Prostate gland (tissue), 2 donors: ENCODE measurements at regions not wholly inside any gene's neighbourhood (a gene's known extent, or its start where the extent isn't known, plus 50 kb on each side); places are given as distances from the start of the nearest gene placed in this dataset.

Experiments used
- DNase-seq: peaks from one replicate; pipeline ENCODE4 v3.0.0-alpha.2; 2019; ENCODE audit warnings: low spot score
- H3K27ac ChIP-seq, 2 donors: fragments of 200-600 bp; sonication (generic); 2 replicates each; pipeline ENCODE4 v1.5.1; 2017 to 2019
- H3K27me3 ChIP-seq: fragments of 200-600 bp; sonication (generic); replicated peaks from 2 replicates; pipeline ENCODE4 v1.5.1; 2019; ENCODE audit not compliant: insufficient read depth
- H3K36me3 ChIP-seq, 2 donors: fragments of 200-600 bp; sonication (generic); 1 replicate in 1 of 2; 2 replicates in 1 of 2; pipeline versions ENCODE4 v1.5.1 to v1.8.1; 2017 to 2019
- H3K4me1 ChIP-seq: fragments of 200-600 bp; sonication (generic); replicated peaks from 2 replicates; pipeline ENCODE4 v1.5.1; 2019
- H3K4me3 ChIP-seq, 2 donors: fragments of 200-600 bp; sonication (generic); 2 replicates each; pipeline ENCODE4 v1.5.1; 2017 to 2019
- H3K9me3 ChIP-seq: fragments of 200-600 bp; sonication (generic); 2 replicates; pipeline ENCODE4 v1.5.1; 2017
- POLR2A ChIP-seq: fragments of 450-650 bp; IDR thresholded peaks from one replicate; pipeline ENCODE4 v1.6.1; 2016; ENCODE audit warnings: antibody characterized with exemption, mild to moderate bottlenecking
- POLR2AphosphoS5 ChIP-seq: sonication (generic); formaldehyde crosslinking; IDR thresholded peaks from one replicate; pipeline ENCODE4 v1.6.1; 2017; ENCODE audit warnings: antibody characterized with exemption
- WGBS: methylation state at CpG from one replicate; pipeline ENCODE4 v1.1.5; 2018; 5-methylcytosine and 5-hydroxymethylcytosine counted together
- intact Hi-C: fragments of 100-400 bp; cut with DNase I; formaldehyde crosslinking; loops from one replicate; pipeline ENCODE4 v1.14.2; 2022
- TF ChIP-seq, protein P1 (sequence below), 4 experiments: fragments of 200-600 bp in 2 of 4; fragments of 450-650 bp in 2 of 4; sonication (generic) in 2 of 4; IDR thresholded peaks; 1 replicate in 3 of 4; 2 replicates in 1 of 4; pipeline ENCODE4 v1.5.1; 2016 to 2019; ENCODE audit warnings: antibody characterized with exemption in 4 of 4, mild to moderate bottlenecking in 2 of 4, moderate library complexity in 2 of 4

DNA sequence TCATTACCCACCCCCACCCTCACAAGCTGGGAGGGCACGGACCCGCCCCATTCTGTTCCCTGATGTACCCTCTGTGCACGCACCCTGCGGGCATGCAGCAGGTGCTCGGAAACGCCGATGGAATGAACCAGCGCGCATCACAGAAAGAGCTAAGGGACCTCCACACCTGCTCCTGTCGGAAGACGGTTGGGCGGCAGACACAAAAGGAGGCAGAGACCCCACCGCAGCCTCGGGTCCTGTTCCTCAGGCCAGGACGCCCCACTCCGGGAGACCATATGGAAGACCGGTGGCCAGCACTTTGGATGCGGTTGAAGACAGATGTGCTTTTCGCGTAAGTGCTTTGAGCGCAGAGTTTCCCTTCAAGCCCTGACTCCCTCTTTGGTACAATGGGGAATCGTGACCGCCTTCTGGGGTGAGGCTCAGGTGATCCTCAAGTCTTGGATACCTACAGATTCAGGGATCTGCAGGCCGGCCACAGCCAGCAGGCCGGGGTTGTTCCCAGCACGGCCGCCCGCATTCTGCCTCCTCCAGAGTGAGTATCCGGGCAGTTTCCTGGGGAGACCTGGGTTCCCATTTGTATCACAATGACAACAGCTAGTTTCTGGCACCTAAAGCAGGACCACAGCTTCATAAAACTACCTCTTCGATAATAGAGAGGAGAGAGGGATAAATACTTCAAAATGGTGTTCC lies 123.1 kb downstream of the FOXL1 start:
- TF ChIP-seq POLR2A: no peak
- no peak for TF ChIP-seq POLR2AphosphoS5
- TF ChIP-seq, protein P1, sequence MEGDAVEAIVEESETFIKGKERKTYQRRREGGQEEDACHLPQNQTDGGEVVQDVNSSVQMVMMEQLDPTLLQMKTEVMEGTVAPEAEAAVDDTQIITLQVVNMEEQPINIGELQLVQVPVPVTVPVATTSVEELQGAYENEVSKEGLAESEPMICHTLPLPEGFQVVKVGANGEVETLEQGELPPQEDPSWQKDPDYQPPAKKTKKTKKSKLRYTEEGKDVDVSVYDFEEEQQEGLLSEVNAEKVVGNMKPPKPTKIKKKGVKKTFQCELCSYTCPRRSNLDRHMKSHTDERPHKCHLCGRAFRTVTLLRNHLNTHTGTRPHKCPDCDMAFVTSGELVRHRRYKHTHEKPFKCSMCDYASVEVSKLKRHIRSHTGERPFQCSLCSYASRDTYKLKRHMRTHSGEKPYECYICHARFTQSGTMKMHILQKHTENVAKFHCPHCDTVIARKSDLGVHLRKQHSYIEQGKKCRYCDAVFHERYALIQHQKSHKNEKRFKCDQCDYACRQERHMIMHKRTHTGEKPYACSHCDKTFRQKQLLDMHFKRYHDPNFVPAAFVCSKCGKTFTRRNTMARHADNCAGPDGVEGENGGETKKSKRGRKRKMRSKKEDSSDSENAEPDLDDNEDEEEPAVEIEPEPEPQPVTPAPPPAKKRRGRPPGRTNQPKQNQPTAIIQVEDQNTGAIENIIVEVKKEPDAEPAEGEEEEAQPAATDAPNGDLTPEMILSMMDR (IDR thresholded peaks at IDR 0.05): no peak

DNA sequence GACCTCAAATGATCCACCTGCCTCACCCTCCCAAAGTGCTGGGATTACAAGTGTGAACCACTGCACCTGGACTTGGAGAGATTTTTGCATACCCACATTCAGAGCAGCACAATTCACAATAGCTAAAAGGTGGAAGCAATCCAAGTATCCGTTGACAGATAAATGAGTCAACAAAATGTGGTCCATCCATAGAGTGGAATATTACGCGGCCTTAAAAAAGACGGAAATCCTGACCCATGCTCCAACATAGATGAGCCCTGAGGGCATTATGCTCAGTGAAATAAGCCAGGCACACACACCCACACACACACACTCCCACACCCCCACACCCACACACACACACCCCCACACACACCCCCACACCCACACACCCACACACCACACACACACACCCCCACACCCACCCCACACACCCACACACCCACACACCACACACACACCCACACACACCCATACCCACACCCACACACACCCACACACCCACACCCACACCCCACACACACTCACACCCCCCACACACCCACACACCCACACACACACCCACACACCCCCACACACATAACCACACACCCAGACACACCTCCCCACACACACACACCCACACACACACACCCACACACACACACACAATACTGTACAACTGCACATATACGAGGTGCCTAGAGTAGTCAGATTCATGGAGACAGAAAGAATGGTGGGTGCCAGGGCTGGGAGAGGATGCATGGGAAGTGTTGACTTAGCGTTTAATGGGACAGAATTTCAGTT lies 124.7 kb downstream of the FOXL1 start:
- Histone ChIP-seq H3K36me3 (no peaks in the 10 kb centered on the region), H3K4me3 (no peak overlapping the region), H3K4me1 (no peaks in the 10 kb centered on the region), H3K27me3 (peaks cover 3% of the 10 kb centered on the region), H3K27ac (no peak overlapping the region), H3K9me3 (no peaks in the 10 kb centered on the region)
- WGBS: 71% methylated on average over 6 of the region's 6 CpGs
- TF ChIP-seq, protein P1 (IDR thresholded peaks at IDR 0.05): no peak
- TF ChIP-seq POLR2AphosphoS5 (no peak), POLR2A (no peak)
- DNase-seq: no peak
- intact Hi-C loops: no loop called here

More for the DNA sequence above, 123.1 kb downstream of the FOXL1 start:
- no peaks in the 10 kb centered on the region for H3K36me3 ChIP-seq
- H3K4me1 ChIP-seq: no peaks in the 10 kb centered on the region
- intact Hi-C loops: no loop called here
- H3K9me3 ChIP-seq: no peaks in the 10 kb centered on the region
- H3K27me3 ChIP-seq: peaks cover 3% of the 10 kb centered on the region
- no peak overlapping the region for H3K27ac ChIP-seq
- WGBS: 97% methylated on average over 30 of the region's 30 CpGs
- H3K4me3 ChIP-seq: no peak overlapping the region
- DNase-seq: no peak

DNA sequence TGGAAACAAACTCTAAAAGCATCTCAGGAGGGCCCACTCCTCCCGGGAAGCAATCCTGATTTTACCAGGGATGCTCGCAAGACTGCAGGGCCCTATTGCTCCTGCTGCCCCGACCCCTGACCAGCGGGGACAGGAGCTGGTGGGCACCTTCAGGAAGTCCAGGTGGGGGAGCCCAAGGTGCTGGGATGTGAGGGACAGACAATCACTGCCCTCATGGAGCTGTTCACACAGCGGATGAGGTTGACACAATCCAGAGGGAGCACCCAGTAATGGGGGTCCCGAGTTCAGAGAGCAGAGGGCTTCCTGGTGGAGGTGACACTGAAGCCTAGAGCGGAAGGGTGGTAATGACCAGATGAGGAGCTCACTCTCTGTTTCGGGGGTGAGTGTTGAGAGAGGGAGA lies 126.2 kb downstream of the FOXL1 start:
- H3K27ac ChIP-seq: no peak overlapping the region
- TF ChIP-seq, protein P1 (IDR thresholded peaks at IDR 0.05): no peak
- TF ChIP-seq POLR2AphosphoS5: no peak
- no peak for DNase-seq
- WGBS: 82% methylated on average over 8 of the region's 8 CpGs
- intact Hi-C loops: no loop called here
- no peaks in the 10 kb centered on the region for H3K4me1 ChIP-seq
- H3K4me3 ChIP-seq: no peak overlapping the region
- no peaks in the 10 kb centered on the region for H3K9me3 ChIP-seq
- peaks cover 3% of the 10 kb centered on the region for H3K27me3 ChIP-seq
- H3K36me3 ChIP-seq: no peaks in the 10 kb centered on the region

DNA sequence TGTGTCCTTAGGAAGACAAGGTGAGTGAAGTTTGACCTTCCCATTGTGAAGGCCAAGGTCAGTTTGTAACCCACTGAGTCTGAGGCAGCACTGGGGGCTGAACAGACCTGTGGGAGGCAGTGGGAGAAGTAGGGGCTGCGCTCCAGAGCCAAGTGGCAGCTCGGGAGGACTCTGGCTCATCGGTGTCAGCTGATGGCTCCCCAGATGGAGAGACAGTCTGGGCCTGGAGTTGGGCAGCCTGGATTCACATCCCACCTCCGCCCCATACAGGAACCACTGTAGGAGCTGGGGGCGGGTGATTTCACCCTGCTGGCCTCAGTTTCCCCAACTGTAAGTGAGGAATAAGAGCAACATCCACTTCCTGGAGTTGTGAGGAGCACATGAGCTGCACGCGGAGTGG lies 128.4 kb downstream of the FOXL1 start:
- Histone ChIP-seq H3K36me3 (no peaks in the 10 kb centered on the region), H3K4me1 (no peaks in the 10 kb centered on the region), H3K27me3 (peaks cover 3% of the 10 kb centered on the region), H3K4me3 (no peak overlapping the region), H3K27ac (no peak overlapping the region), H3K9me3 (no peaks in the 10 kb centered on the region)
- DNase-seq: no peak
- 98% methylated on average over 7 of the region's 7 CpGs for WGBS
- intact Hi-C loops: no loop called here
- TF ChIP-seq, protein P1 (IDR thresholded peaks at IDR 0.05): no peak

DNA sequence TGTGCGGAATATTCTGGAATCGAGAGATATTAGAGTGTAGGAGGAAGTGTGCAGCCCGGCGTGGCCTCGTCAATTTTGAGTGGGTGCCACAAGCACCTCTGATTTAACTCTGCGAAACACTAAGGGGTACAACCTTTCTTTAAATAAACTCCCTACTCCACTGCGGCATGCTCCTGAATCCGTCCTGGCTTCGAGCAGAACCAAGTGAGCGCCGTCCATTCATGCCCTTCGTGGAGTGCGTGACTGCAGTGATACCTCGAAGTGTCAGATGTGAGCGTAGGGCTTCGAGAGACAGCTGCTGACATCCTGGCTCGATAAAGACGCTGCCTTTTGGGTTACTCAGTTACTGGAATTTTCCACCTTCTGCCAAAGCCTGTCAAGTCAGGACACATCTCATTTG lies 128.8 kb downstream of the FOXL1 start:
- Histone ChIP-seq H3K9me3 (no peaks in the 10 kb centered on the region), H3K27me3 (peaks cover 3% of the 10 kb centered on the region), H3K4me1 (no peaks in the 10 kb centered on the region), H3K36me3 (no peaks in the 10 kb centered on the region), H3K4me3 (no peak overlapping the region), H3K27ac (no peak overlapping the region)
- WGBS: 43% methylated on average over 18 of the region's 18 CpGs
- intact Hi-C loops: no loop called here
- TF ChIP-seq, protein P1 (IDR thresholded peaks at IDR 0.05): no peak
- no peak for TF ChIP-seq POLR2A
- TF ChIP-seq POLR2AphosphoS5: no peak
- DNase-seq: no peak
